Astrocyte (in vitro differentiated cells and primary cell): ENCODE measurements at regions not wholly inside any gene's neighbourhood (a gene's known extent, or its start where the extent isn't known, plus 50 kb on each side); places are given as distances from the start of the nearest gene placed in this dataset.

Experiments
- DNase-seq: peaks from one replicate; pipeline ENCODE4 v3.0.0-alpha.2; 2010; ENCODE audit warnings: low read depth
- FAIRE-seq: peaks from 2 replicates; lab custom pipeline; 2011; peaks lifted over from hg19 to GRCh38; lab: Jason Lieb, UNC
- H2AFZ ChIP-seq: 2 replicates; pipeline ENCODE4 v1.6.0; 2012; ENCODE audit warnings: low read depth, low read length, inconsistent platforms
- H3K27ac ChIP-seq: 2 replicates; pipeline ENCODE4 v1.5.1; 2011; ENCODE audit warnings: low read depth, low read length, inconsistent platforms
- H3K27me3 ChIP-seq: 2 replicates; pipeline ENCODE4 v1.6.0; 2011; ENCODE audit warnings: low read length, inconsistent platforms; ENCODE audit not compliant: insufficient read depth
- H3K36me3 ChIP-seq: 2 replicates; pipeline ENCODE4 v1.5.1; 2011; ENCODE audit warnings: low read length, inconsistent platforms; ENCODE audit not compliant: insufficient read depth
- H3K4me1 ChIP-seq: 2 replicates; pipeline ENCODE4 v1.5.1; 2011; ENCODE audit warnings: low read length, inconsistent platforms; ENCODE audit not compliant: insufficient read depth
- H3K4me2 ChIP-seq: 2 replicates; pipeline ENCODE4 v1.6.0; 2012; ENCODE audit warnings: low read length, inconsistent platforms
- H3K4me3 ChIP-seq: 2 replicates; pipeline ENCODE4 v1.5.1; 2011; ENCODE audit warnings: low read depth, mild to moderate bottlenecking, low read length, inconsistent platforms; ENCODE audit not compliant: insufficient read depth
- H3K79me2 ChIP-seq: 2 replicates; pipeline ENCODE4 v1.6.0; 2012; ENCODE audit warnings: mild to moderate bottlenecking, low read length, inconsistent platforms; ENCODE audit not compliant: insufficient read depth
- H3K9ac ChIP-seq: 2 replicates; pipeline ENCODE4 v1.6.0; 2012; ENCODE audit warnings: mild to moderate bottlenecking, low read length, inconsistent platforms
- H3K9me3 ChIP-seq: 2 replicates; pipeline ENCODE4 v1.5.1; 2012; ENCODE audit warnings: low read depth, mild to moderate bottlenecking, low read length, inconsistent platforms; ENCODE audit not compliant: insufficient read depth
- H4K20me1 ChIP-seq: 2 replicates; pipeline ENCODE4 v1.6.0; 2012; ENCODE audit warnings: low read length, inconsistent platforms; ENCODE audit not compliant: insufficient read depth
- H3K27ac Mint-ChIP-seq: one replicate; pipeline ENCODE4 v1.8.0; 2021; ENCODE audit warnings: mild to moderate bottlenecking, mixed read lengths; ENCODE audit not compliant: unreplicated experiment
- H3K27me3 Mint-ChIP-seq: one replicate; pipeline ENCODE4 v1.8.0; 2021; ENCODE audit warnings: low read depth, mixed read lengths; ENCODE audit not compliant: unreplicated experiment
- H3K36me3 Mint-ChIP-seq: one replicate; pipeline ENCODE4 v1.8.0; 2021; ENCODE audit warnings: low read depth, mixed read lengths; ENCODE audit not compliant: unreplicated experiment
- H3K4me1 Mint-ChIP-seq: one replicate; pipeline ENCODE4 v1.8.0; 2021; ENCODE audit warnings: low read depth, mixed read lengths; ENCODE audit not compliant: unreplicated experiment
- H3K4me3 Mint-ChIP-seq: one replicate; pipeline ENCODE4 v1.8.0; 2021; ENCODE audit warnings: mild to moderate bottlenecking, moderate library complexity, mixed read lengths; ENCODE audit not compliant: unreplicated experiment
- H3K9me3 Mint-ChIP-seq: one replicate; pipeline ENCODE4 v1.8.0; 2021; ENCODE audit warnings: mild to moderate bottlenecking, mixed read lengths; ENCODE audit not compliant: unreplicated experiment
- EZH2 ChIP-seq: IDR thresholded peaks from 2 replicates; pipeline ENCODE4 v1.6.1; 2012; ENCODE audit warnings: mild to moderate bottlenecking, low read length, inconsistent platforms; ENCODE audit not compliant: insufficient read depth
- TF ChIP-seq, protein P1 (sequence below): IDR thresholded peaks from 2 replicates; pipeline ENCODE4 v1.5.1; 2011; ENCODE audit warnings: low read depth, mild to moderate bottlenecking, inconsistent platforms, low read length, moderate library complexity; ENCODE audit not compliant: insufficient read depth

DNA sequence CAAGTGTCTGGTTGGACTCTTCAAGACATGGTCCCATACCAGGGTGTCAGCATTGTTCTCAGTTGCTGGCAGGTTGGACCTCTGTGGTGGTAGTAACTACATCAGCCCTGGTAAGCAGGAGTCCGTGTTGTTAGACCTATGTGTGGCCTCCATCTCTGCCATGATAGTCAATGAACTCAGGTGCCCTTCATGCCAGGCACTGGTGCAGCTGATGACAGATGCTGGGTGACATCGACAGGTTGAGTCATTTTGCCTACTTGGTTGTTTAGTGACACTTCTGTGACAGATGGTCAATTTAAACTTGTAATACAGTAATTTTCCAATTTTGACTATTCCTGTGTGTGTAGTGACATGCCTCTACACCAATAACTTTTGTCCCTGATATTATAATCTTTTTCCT, 189.7 kb downstream of the SP3 start:
- Histone ChIP-seq H3K4me2 (no peak overlapping the region), H3K36me3 (no peaks in the 10 kb centered on the region), H3K79me2 (no peaks in the 10 kb centered on the region), H3K4me1 (no peaks in the 10 kb centered on the region), H3K27ac (no peak overlapping the region), H3K9me3 (no peaks in the 10 kb centered on the region), H3K4me3 (no peak overlapping the region), H4K20me1 (no peaks in the 10 kb centered on the region), H2AFZ (no peak overlapping the region), H3K9ac (no peak overlapping the region), H3K27me3 (peaks cover 9% of the 10 kb centered on the region)
- H3K36me3 Mint-ChIP-seq = no peaks in the 10 kb centered on the region
- peaks cover 12% of the 10 kb centered on the region for H3K27me3 Mint-ChIP-seq
- no peak for DNase-seq
- TF ChIP-seq EZH2 = no peak
- TF ChIP-seq, protein P1, sequence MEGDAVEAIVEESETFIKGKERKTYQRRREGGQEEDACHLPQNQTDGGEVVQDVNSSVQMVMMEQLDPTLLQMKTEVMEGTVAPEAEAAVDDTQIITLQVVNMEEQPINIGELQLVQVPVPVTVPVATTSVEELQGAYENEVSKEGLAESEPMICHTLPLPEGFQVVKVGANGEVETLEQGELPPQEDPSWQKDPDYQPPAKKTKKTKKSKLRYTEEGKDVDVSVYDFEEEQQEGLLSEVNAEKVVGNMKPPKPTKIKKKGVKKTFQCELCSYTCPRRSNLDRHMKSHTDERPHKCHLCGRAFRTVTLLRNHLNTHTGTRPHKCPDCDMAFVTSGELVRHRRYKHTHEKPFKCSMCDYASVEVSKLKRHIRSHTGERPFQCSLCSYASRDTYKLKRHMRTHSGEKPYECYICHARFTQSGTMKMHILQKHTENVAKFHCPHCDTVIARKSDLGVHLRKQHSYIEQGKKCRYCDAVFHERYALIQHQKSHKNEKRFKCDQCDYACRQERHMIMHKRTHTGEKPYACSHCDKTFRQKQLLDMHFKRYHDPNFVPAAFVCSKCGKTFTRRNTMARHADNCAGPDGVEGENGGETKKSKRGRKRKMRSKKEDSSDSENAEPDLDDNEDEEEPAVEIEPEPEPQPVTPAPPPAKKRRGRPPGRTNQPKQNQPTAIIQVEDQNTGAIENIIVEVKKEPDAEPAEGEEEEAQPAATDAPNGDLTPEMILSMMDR = no peak
- H3K4me1 Mint-ChIP-seq = no peaks in the 10 kb centered on the region
- no peak overlapping the region for H3K4me3 Mint-ChIP-seq
- peaks cover 3% of the 10 kb centered on the region for H3K9me3 Mint-ChIP-seq
- no peak overlapping the region for H3K27ac Mint-ChIP-seq
- FAIRE-seq = no peak

DNA sequence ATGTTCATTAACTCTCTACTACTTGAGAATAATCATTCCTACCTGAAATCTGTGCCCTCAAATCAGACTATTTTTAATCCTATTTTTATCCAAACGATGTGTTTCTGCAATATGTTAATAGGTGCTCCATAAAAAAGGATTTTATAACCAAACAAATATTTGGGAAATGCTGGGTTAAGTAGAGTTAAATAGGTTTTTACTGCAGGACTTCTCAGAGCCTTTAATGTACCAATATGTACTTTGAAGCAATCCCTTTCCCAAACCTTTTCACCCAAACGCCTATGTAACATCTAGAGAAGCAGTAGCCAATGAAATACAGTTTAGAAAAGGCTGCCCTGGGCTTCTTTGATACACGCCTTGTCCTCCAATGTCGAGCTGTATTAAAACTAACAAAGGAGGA, 182.5 kb downstream of the SP3 start:
- H3K79me2 ChIP-seq = no peaks in the 10 kb centered on the region
- no peaks in the 10 kb centered on the region for H3K4me1 ChIP-seq
- no peak overlapping the region for H2AFZ ChIP-seq
- no peaks in the 10 kb centered on the region for H3K4me1 Mint-ChIP-seq
- H3K9me3 Mint-ChIP-seq = peaks cover 3% of the 10 kb centered on the region
- no peaks in the 10 kb centered on the region for H3K27me3 ChIP-seq
- H3K4me3 Mint-ChIP-seq = no peak overlapping the region
- no peaks in the 10 kb centered on the region for H3K9me3 ChIP-seq
- H3K36me3 ChIP-seq = no peaks in the 10 kb centered on the region
- no peaks in the 10 kb centered on the region for H3K36me3 Mint-ChIP-seq
- no peaks in the 10 kb centered on the region for H4K20me1 ChIP-seq
- no peak for FAIRE-seq
- no peak for DNase-seq
- no peak overlapping the region for H3K4me3 ChIP-seq
- H3K27ac Mint-ChIP-seq = no peak overlapping the region
- TF ChIP-seq EZH2 = no peak
- TF ChIP-seq, protein P1 = no peak
- H3K27me3 Mint-ChIP-seq = peaks cover 6% of the 10 kb centered on the region
- H3K27ac ChIP-seq = no peak overlapping the region
- H3K4me2 ChIP-seq = no peak overlapping the region
- H3K9ac ChIP-seq = no peak overlapping the region

DNA sequence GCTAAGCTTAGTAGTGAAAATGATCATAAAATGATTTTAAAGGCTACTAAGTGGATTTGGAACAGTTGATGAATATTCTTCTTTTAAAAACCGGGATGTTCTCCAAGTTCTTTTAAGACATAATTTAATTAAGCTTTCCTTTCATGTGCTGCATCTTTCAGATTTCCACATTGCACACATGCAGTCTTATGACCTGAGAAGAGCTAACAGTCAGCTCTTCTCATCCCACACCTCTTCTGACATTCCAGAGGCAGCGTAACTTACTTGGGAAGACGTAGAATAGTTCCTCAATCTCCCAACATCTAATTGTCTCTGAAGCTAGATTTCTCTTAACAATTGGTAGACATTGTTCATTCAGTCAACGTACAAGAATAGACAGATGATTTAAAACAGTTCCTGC, 181.8 kb downstream of the SP3 start:
- DNase-seq (no peak), FAIRE-seq (no peak)
- no peaks in the 10 kb centered on the region for H3K79me2 ChIP-seq
- Mint-ChIP-seq H3K4me3 (no peak overlapping the region), H3K27ac (no peak overlapping the region), H3K27me3 (peaks cover 6% of the 10 kb centered on the region), H3K4me1 (no peaks in the 10 kb centered on the region), H3K36me3 (no peaks in the 10 kb centered on the region), H3K9me3 (peaks cover 3% of the 10 kb centered on the region)
- H3K4me2 ChIP-seq = no peak overlapping the region
- H3K27ac ChIP-seq = no peak overlapping the region
- H3K9me3 ChIP-seq = no peaks in the 10 kb centered on the region
- H3K36me3 ChIP-seq = no peaks in the 10 kb centered on the region
- no peak overlapping the region for H3K9ac ChIP-seq
- H2AFZ ChIP-seq = peak overlapping the region; percentile 12
- TF ChIP-seq, protein P1 = no peak
- no peak for TF ChIP-seq EZH2
- H3K4me1 ChIP-seq = no peaks in the 10 kb centered on the region
- H3K27me3 ChIP-seq = no peaks in the 10 kb centered on the region
- no peak overlapping the region for H3K4me3 ChIP-seq
- H4K20me1 ChIP-seq = no peaks in the 10 kb centered on the region
